ENCODE measurements at regions not wholly inside any gene's neighbourhood (a gene's known extent, or its start where the extent isn't known, plus 50 kb on each side); places are given as distances from the start of the nearest gene placed in this dataset.

DNA sequence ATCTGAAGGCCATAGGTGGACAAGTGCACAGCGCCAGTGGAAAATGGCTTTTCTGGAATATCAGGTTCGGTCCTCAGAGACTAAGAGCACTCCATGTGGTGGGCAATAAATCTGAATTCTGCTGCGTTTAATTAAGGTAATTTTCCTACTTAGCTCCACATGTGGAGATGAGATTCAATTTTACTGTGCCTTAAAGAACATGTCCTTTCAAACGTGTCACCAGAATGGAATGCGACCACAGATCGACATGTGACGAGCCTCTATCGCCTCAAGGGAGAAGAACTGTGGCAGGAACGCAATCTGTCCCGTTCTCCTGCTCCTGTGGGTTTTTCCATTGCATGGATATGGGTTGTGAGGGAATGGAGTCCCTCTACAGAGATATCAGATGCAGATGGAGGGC, 205.3 kb upstream of the ZNF32 start:
- POLR2A ChIA-PET (ENCODE audit: partially characterized antibody): no interaction called here
- H3K79me2 ChIP-seq (ENCODE audit: control insufficient read depth in 1 of 2, insufficient read depth in 2 of 2, low read length in 2 of 2): no peaks in the 10 kb centered on the region
- no peak overlapping the region for H2AK5ac ChIP-seq (ENCODE audit: low read depth, low read length)
- H3K18ac ChIP-seq (ENCODE audit: extremely low read depth, low read length): no peak overlapping the region
- no peaks in the 10 kb centered on the region for H4K20me1 ChIP-seq (replicated peaks in 1 of 2; ENCODE audit: control insufficient read depth in 1 of 2, insufficient read depth in 2 of 2, low read length in 2 of 2)
- DNase-seq (ENCODE audit: low read depth in 1 of 2, low spot score in 2 of 2): peak in 1 of 2 experiments; percentile 10
- H2BK120ac ChIP-seq (replicated peaks; ENCODE audit: low read depth, low read length): no peak overlapping the region
- no peak overlapping the region for H3K4me3 ChIP-seq (ENCODE audit: extremely low read depth in 1 of 4, insufficient read depth in 2 of 4, low read depth in 3 of 4, low read length in 4 of 4)
- FAIRE-seq: no peak
- H2BK20ac ChIP-seq (ENCODE audit: low read length): no peak overlapping the region
- H3K79me1 ChIP-seq (ENCODE audit: low read depth, low read length): no peaks in the 10 kb centered on the region
- H3K9ac ChIP-seq (replicated peaks in 1 of 4; ENCODE audit: extremely low read depth in 1 of 4, low read depth in 3 of 4, low read length in 3 of 4): no peak overlapping the region
- TF ChIP-seq BCL11A (IDR thresholded peaks at IDR 0.05; ENCODE audit: low read depth in 2 of 2, low read length in 2 of 2) (no peak), PHF8 (conservative IDR thresholded peaks at IDR 0.05; ENCODE audit: low read depth, low read length) (no peak), NRF1 (IDR thresholded peaks at IDR 0.05; ENCODE audit: low read depth, low read length) (no peak), RAD21 (IDR thresholded peaks at IDR 0.05 in 1 of 2, conservative IDR thresholded peaks at IDR 0.05 in 1 of 2; ENCODE audit: low read depth in 2 of 2, low read length in 2 of 2) (no peak), EP300 (IDR thresholded peaks at IDR 0.05; ENCODE audit: borderline replicate concordance in 1 of 2, low read depth in 2 of 2, low read length in 2 of 2) (no peak), JUND (IDR thresholded peaks at IDR 0.05; ENCODE audit: low read length) (no peak), SP1 (IDR thresholded peaks at IDR 0.05; ENCODE audit: low read depth, low read length) (no peak)
- no peak overlapping the region for H2AFZ ChIP-seq (ENCODE audit: low read length)
- H3K23me2 ChIP-seq (ENCODE audit: low read depth, low read length): no peaks in the 10 kb centered on the region
- no peak overlapping the region for H3K27ac ChIP-seq (ENCODE audit: low read depth, low read length)
- no peaks in the 10 kb centered on the region for H3K4me1 ChIP-seq (replicated peaks in 1 of 4; ENCODE audit: control insufficient read depth in 3 of 4, insufficient read depth in 4 of 4, low read length in 3 of 4)
- H2BK15ac ChIP-seq (ENCODE audit: low read length): no peak overlapping the region
- H3K23ac ChIP-seq (ENCODE audit: insufficient read length): no peak overlapping the region
- H3K4ac ChIP-seq (replicated peaks; ENCODE audit: insufficient read length, low read depth, low read length): no peak overlapping the region
- no peak overlapping the region for H2BK5ac ChIP-seq (ENCODE audit: low read depth, low read length)
- CTCF ChIA-PET (ENCODE audit: partially characterized antibody): interaction anchor here (0.6 kb wide), 1 partner anchor 1120 kb away, joined by 3 read pairs; no protein-coding TSS in a partner anchor
- no peaks in the 10 kb centered on the region for H3K27me3 ChIP-seq (replicated peaks in 1 of 4; ENCODE audit: control insufficient read depth in 3 of 4, extremely low read depth in 1 of 4, insufficient read depth in 3 of 4, low read length in 3 of 4)
- no peak overlapping the region for H3K56ac ChIP-seq (replicated peaks; ENCODE audit: insufficient read length, low read depth, low read length)
- H2BK12ac ChIP-seq (ENCODE audit: low read depth, low read length): no peak overlapping the region
- no peak overlapping the region for H3K14ac ChIP-seq (ENCODE audit: insufficient read length)
- H4K8ac ChIP-seq (ENCODE audit: extremely low read depth, insufficient read depth, low read length): no peak overlapping the region
- H3K36me3 ChIP-seq (ENCODE audit: control insufficient read depth in 2 of 4, insufficient read depth in 4 of 4, low read length in 3 of 4): no peaks in the 10 kb centered on the region
- no peak overlapping the region for H4K91ac ChIP-seq (replicated peaks; ENCODE audit: insufficient read length, low read length)
- no peak overlapping the region for H3K4me2 ChIP-seq (ENCODE audit: insufficient read depth in 1 of 2, low read depth in 2 of 2, low read length in 2 of 2)
- H4K5ac ChIP-seq (ENCODE audit: insufficient read length, low read depth, low read length): no peak overlapping the region
- 92% methylated on average over 10 of the region's 10 CpGs; no CpG with 5 or more reads in 1 of the 2 experiments for WGBS, 2 experiments (ENCODE audit: extremely low coverage in 1 of 2, insufficient coverage in 1 of 2, insufficient read length in 1 of 2, insufficient replicate concordance in 2 of 2, low coverage in 1 of 2, low lambda C conversion rate in 2 of 2, missing lambda C conversion rate in 1 of 2)
- H3K9me3 ChIP-seq (ENCODE audit: insufficient read depth in 2 of 2, low read depth in 1 of 2, low read length in 1 of 2): no peaks in the 10 kb centered on the region

All from H1 (cell line).